Fibroblast of villous mesenchyme (primary cell): ENCODE measurements at regions not wholly inside any gene's neighbourhood (a gene's known extent, or its start where the extent isn't known, plus 50 kb on each side); places are given as distances from the start of the nearest gene placed in this dataset.

Experiments used
- DNase-seq: peaks from one replicate; pipeline ENCODE4 v3.0.0-alpha.2; 2010; ENCODE audit warnings: low read depth
- H3K4me3 ChIP-seq: 2 replicates; pipeline ENCODE4 v1.5.1; 2011; ENCODE audit warnings: low read depth, mild to moderate bottlenecking, low read length
- TF ChIP-seq, protein P1 (sequence below): IDR thresholded peaks from 2 replicates; pipeline ENCODE4 v1.5.1; 2012; ENCODE audit warnings: low read depth, mild to moderate bottlenecking, low read length; ENCODE audit not compliant: insufficient read depth

DNA sequence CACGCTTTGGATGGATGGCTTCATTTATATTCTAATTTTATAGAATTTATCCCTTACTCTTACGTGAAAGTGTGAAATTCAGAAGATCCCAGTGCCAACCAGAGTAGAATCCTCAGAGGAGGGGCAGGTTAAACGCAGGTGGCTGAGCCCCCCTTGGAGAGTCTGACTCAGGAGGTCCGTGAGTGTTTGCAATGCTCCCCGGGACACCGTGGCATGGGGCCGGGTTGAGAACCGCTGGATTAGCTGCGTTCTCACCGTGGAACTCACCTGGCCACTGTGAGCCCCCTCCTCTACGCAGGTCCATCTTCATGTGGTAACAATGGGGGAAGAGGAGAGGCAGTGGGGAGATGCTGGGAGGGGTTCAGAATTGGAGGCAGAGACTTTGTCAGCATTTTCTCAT is 638.0 kb upstream of the MKI67 start:
- DNase-seq, result no peak
- no peak overlapping the region for H3K4me3 ChIP-seq
- TF ChIP-seq, protein P1, sequence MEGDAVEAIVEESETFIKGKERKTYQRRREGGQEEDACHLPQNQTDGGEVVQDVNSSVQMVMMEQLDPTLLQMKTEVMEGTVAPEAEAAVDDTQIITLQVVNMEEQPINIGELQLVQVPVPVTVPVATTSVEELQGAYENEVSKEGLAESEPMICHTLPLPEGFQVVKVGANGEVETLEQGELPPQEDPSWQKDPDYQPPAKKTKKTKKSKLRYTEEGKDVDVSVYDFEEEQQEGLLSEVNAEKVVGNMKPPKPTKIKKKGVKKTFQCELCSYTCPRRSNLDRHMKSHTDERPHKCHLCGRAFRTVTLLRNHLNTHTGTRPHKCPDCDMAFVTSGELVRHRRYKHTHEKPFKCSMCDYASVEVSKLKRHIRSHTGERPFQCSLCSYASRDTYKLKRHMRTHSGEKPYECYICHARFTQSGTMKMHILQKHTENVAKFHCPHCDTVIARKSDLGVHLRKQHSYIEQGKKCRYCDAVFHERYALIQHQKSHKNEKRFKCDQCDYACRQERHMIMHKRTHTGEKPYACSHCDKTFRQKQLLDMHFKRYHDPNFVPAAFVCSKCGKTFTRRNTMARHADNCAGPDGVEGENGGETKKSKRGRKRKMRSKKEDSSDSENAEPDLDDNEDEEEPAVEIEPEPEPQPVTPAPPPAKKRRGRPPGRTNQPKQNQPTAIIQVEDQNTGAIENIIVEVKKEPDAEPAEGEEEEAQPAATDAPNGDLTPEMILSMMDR, result no peak

DNA sequence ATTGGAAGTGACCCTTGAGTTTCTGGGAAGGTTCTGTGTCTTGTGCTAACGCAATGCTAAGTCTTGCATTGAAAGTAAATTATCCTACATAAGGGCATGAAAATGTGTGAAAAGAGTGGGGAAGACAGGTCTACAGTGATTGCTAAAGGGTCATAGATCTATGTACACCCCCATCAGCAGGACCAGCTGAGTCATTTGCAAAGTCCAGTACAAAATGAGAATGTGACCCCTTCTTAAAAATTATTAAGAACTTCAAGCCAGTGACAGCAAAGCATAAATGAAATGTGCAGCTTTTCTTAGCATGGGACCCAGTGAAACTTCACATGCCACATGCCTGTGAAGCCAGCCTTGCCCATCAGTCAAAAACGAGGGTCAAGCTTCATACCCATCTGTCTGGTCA is 640.7 kb upstream of the MKI67 start:
- no peak overlapping the region for H3K4me3 ChIP-seq
- TF ChIP-seq, protein P1, result no peak
- DNase-seq, result no peak

DNA sequence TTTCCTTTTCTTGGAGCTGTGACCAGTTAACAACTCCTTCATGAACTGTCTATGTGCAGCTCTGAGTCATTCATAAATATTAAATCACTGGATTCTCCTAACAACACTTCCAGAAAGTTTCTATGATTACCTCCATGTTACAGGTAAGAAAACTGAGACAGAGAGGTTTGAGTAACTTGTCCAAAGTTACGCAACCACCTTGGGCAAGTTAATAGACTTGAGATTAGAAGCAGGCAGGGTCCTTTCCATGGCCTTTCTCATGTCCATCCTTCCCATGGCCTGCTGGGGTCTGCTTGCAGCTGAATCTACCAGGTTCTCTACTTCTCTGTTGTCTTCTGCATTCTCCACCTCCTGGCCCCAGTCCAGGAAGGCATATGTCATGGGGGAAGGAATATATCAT is 648.8 kb upstream of the MKI67 start:
- TF ChIP-seq, protein P1, result no peak
- DNase-seq, result no peak
- H3K4me3 ChIP-seq, result no peak overlapping the region

DNA sequence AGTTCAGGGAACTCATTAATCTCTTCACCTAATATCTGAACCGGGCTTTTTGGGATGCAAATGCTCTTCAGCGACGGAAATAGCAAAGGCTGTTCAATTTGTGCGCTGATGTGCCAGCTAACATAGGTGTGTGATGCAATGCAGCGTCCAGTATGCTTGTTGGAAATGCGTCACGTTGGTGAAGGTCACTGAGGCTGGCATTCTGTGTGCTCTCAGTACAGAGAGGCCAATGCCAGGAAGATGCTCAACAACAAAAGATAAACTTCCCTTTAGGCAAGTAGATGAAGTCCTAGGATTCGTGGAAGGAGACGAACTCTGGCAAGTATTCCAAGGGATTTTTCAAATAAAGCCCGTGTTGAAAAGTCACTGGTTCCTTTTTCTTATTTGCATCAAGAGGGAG is 649.5 kb upstream of the MKI67 start:
- TF ChIP-seq, protein P1, result no peak
- no peak overlapping the region for H3K4me3 ChIP-seq

DNA sequence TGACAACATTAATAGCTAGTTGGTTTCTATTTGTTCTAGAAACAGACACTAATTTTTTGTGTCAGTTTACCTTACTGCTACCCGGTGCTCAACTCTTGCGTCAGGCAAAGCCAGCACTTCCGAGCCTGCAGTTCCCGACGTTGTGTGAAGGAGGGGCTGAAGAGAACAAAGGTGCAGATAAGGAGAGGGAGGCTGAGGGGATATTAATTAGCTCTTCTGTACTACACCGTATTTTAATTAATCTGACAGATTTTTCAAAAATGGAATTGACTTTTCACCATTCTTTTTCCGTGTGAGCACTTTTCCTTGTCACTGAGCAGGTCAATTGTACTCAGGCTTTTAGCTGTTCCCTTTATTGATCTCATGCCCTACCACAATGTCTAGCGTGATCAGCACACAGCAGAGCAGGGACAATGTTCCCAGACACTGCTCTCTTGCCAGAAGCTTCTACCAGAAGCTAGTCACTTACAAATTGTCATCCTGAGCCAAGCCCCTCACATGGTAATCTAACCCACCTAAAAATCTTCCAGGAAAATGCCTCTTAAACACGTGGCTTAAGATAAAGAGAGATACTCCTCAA is 650.5 kb upstream of the MKI67 start:
- no peak overlapping the region for H3K4me3 ChIP-seq
- TF ChIP-seq, protein P1, result no peak
- no peak for DNase-seq

More for the DNA sequence above, 649.5 kb upstream of the MKI67 start:
- DNase-seq, result no peak

DNA sequence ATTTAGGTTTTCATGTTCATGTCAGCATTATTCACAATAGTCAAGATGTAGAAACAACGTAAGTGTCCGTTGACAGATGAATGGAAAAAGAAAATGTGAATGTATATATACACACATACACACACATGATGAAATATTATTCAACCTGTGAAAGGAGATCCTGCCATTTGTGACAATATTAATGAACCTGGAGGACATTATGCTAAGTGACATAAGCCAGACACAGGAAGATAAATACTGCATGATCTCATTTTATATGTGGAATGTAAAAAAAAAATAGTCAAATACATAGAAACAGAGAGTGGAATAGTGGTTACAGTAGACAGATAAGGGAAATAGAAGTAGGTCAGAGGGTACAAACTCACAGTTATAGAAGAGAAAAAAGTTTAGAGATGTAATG is 651.1 kb upstream of the MKI67 start:
- TF ChIP-seq, protein P1, result no peak
- no peak overlapping the region for H3K4me3 ChIP-seq
- no peak for DNase-seq

DNA sequence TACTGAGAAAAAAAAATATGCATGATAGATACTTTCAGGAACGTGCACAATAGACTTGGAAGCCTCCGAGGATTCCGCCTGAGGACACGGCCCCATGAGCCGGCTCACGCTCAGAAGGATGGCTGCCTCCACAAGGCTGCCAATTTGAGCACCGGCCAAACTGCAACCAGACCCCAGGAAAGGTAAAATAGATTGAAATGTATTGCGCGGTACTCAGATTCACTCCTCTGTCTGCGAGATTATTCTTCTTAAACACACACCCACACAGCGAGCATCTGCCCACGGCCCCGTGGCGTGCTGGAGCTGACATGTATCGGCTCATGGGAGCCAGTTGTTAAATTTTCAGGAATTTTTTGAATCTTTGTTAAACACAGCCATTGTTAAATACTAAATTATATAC is 653.2 kb upstream of the MKI67 start:
- no peak overlapping the region for H3K4me3 ChIP-seq
- TF ChIP-seq, protein P1, result no peak
- DNase-seq, result no peak
